ENCODE measurements at regions not wholly inside any gene's neighbourhood (a gene's known extent, or its start where the extent isn't known, plus 50 kb on each side); places are given as distances from the start of the nearest gene placed in this dataset.

- TF ChIP-seq CTCF (IDR thresholded peaks at IDR 0.05): no peak
- no peak for TF ChIP-seq TCF7 (CRISPR knock-in tag; IDR thresholded peaks at IDR 0.05; ENCODE audit: low read depth)
- TF ChIP-seq ZNF138 (CRISPR knock-in tag; conservative IDR thresholded peaks at IDR 0.05): no peak
- TF ChIP-seq E2F4 (CRISPR knock-in tag; IDR thresholded peaks at IDR 0.05; ENCODE audit: borderline replicate concordance, low read depth): no peak
Measured at GRCh38 chrX:94676285-94676684, 1002.3 kb downstream of the FAM133A start.

Data from WTC11 (cell line).